ENCODE measurements at regions not wholly inside any gene's neighbourhood (a gene's known extent, or its start where the extent isn't known, plus 50 kb on each side); places are given as distances from the start of the nearest gene placed in this dataset.

DNA sequence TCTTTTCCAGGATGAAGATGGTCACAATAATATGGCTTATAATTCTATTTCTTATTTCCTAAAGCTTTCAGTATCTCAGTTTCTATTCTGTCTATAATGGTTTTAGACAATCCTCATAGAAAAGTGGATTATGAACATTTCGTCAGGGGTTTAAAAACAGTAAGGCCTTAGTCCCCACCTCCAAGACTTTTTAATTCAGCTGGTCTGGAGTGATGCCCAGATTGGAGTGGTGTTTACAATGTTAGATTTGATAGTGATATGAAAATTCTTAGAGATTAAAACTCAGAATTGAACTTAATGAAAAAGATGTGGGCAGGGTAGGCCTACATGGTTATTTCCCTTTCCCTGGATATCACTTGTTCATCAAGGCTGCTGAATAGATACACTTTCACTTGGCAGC lies 1238.3 kb downstream of the SORCS3 start:
- DNase-seq (ENCODE audit: low spot score) = no peak

DNA sequence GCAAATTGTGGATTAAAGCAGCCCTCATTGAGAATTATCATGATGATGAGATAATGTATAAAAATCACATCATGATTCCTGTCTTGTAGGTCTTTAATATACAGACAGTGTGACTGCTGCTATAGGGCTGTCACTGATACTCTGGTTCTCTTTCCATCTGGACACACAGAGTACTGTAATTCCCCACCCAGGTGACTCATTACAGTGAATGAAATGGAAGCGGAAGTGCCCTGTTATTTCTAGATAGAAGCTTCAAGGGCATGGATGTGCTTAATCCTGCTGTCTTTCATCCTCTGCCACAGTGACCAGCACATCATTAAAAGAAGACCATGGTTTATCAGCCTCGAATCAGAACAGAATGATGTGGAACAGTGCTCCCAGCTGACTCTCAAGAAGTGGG lies 1234.0 kb downstream of the SORCS3 start:
- no peak for DNase-seq (ENCODE audit: low spot score)

DNA sequence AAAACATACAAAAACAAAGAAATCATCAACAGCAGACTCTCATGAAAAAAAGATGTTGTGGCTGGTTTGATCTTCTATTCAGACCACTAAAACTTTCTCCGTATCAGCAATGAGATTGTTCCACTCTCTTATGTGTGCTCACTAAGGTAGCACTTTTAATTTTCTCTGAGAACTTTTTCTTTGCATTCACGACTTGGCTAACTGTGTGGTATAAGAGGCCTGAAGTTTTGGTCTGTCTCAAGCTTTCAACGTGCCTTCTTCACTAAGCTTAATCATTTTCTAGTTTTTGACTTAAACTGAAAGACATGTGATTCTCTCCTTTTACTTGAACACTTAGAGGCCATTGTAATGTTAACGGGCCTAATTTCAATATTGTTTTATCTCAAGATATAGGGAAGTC lies 1231.6 kb downstream of the SORCS3 start:
- no peak for DNase-seq (ENCODE audit: low spot score)

DNA sequence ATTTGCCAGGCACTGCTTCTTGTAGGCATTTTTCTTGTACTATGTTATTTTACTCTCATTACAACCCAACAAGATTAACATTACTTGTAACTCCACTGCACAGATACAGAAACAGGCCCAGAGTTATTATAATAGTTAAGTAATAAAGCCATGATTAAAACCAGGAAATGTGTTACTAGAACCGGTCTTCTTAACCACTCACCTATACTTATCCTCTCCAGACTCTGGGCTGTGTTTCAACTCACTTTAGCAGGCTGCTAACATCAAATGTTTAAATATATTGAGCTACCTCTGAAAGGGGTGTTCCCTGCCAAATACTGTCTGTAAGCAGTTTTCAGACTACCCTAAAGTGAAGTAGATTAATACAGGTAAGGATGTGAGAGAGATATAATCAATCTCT lies 1227.8 kb downstream of the SORCS3 start:
- DNase-seq (ENCODE audit: low spot score) = no peak

DNA sequence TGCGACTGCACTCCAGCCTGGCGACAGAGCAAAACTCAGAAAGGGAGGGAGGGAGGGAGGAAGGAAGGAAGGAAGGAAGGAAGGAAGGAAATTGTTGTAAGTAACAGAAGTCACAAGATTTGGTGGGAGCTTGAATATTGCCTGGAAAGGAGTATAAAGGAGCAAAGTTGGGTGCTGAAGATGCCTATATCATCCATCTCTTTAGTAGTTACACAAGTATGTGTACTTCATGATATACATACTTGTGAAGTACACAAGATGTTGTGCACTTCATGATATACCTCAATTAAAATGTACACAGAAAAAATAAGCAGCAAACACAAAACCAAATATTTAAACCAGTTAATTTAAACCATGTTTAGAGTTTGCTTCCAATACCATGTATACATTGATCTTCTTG lies 1223.8 kb downstream of the SORCS3 start:
- DNase-seq (ENCODE audit: low spot score) = no peak

DNA sequence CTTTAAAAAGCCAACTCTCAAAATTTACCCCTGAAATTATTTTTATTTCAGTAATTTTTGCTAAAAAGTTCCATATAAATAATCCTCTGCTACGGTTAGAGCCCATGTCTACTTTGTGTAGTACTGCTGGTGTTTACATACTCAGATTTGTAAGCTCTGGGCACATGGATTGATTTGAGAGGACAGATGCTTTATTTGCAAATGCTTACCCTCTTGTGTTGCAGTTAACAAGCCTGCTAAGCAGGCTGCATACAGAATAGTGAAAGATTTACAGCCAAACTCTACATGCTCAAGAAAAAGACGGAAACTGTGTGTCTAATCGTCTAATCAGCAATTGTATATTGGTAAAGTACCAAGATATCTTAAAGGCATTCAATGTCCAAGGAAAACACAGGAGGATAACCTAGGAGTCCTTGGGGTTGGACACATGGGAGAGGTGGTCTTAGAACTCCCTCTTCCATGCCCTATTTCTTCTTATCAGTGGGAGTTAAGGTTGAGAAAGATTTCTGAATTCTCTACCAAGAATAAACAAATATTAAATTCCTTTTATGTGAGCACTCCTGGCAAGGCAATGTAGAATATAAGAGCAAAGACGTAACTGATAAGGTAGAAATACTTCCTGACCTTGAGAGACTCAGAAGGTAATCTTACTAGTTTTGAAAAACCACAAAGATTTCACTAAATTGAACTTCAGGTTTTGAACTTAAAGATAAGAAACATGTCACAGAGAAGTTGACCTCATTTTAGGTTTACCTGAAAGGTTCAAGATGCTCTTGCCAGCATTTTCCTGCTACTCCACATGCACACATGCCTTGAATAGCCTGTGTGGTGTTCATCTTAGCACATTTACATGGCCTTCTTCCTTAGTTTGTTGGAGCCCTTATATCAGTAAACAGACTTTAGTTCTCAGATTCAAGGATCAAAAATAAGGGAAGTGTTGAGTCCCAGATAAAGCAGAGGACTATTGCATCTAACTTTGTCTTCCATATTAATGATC lies 1216.5 kb downstream of the SORCS3 start:
- no peak for DNase-seq (ENCODE audit: low spot score)

DNA sequence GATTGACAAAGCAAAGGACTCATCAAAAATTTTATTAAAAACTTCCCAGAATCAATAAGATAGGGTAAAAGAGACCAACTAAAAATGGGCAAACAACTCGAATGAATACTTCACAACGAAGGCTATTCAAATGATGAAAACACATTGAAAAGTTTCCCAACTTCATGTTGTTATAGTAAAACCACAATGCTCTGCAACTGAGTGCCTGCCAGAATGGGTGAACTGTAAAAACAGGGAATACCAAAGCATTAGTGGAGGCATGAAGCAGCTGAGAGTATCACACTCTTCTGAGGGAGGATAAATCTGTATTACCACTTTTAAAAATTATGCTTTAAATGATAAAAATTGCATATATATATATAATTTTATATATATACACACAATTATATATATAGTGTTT lies 1214.7 kb downstream of the SORCS3 start:
- DNase-seq (ENCODE audit: low spot score) = no peak

DNA sequence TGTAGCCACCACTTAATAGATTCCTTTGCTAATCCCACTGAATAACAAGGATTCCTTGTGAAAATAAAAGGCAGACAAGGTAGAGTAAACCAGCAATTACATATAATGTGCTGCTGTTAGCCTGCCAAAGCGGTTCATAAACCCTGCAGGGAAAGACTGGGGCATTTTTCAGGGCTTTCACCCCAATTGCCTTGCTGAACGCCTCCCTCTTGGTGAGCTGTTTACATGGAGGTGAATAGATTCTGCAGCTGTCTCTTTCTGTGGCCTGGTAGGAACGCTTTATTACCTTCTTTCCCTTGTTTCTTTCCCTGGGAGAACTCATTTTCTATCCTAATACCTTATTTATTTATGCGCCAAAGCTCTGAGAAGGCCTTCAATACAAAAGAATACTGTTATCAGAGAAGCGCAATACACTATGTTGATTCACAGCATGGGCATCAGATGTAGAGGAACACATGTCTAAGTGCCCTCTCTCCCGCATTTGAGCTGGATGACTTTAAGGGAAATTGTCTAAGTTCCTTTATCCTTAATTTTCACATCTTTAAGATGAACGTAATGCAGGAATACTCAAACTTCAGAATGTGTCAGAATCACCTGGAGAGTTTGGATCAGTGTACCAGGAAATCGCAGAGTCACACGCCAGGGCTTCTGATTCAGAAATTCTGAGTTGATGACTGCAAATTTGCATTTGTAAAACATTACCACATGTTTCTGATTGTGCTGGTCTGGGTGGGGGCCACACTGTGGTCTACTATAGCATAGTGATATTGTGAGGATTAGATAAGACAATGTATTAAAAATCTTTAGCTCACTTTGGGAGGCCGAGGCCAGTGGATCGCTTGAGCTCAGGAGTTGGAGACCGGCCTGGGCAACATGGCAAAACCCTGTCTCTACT lies 1203.8 kb downstream of the SORCS3 start:
- DNase-seq (ENCODE audit: low spot score) = no peak

DNA sequence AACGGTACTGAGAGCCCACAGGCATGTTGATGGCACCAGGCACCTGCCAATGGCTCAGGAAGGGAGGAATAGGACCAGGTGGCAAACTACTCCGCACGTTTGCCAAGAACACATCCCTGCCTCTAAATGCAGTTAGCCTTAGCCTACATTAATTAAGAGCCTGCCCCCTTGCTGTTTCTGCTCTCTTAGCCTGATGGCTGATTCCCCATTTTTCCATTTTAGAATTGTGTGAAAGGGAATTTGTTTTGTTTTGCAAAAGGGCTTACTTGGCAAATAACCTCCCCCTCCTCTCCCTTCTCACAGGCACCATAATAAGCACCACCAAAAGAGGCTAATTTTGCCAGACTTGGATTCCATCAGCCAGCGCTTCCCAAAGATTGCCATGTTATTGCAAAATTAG lies 1203.2 kb downstream of the SORCS3 start:
- DNase-seq (ENCODE audit: low spot score) = no peak

DNA sequence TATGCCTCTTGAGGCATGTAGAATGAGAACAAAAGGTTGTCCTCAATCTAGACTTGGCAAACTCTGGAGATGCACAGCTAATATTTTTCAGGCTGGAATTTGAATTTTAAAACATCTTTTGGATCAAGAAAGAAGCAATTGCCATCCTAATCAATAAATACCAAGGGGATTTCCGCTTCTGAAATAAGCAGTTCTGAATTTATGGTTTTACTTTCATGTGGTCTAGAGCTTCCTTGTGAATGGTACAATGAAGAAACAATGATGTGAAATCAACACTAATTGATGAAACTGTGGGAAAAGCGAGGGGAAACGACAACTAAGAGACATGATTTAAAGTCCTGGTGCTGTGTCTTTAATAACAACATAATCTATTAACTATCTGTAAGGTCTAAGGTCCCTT lies 1202.7 kb downstream of the SORCS3 start:
- DNase-seq (ENCODE audit: low spot score) = no peak

DNA sequence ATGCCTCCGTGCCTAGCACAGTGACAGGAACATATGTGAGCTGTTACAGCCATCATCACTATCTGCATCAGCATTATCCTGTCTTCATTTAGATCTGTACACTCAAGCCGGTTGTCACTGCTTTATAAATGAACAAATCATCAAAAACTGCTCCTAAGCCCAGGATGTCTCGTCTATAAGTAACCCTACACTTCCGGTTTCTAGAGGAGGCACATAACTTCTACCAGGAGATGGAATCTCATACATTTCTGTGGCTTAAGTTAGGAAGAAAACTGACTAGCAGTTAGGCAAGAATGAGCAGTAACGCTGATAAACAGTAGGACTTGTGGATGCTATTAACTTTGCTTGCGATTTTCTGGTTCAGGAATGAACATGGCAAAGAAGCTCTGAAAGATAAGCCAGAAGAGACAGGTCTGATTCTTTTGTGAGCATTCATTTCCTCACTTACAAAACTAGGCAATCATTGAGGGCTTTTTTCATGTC lies 1199.2 kb downstream of the SORCS3 start:
- no peak for DNase-seq (ENCODE audit: low spot score)

DNA sequence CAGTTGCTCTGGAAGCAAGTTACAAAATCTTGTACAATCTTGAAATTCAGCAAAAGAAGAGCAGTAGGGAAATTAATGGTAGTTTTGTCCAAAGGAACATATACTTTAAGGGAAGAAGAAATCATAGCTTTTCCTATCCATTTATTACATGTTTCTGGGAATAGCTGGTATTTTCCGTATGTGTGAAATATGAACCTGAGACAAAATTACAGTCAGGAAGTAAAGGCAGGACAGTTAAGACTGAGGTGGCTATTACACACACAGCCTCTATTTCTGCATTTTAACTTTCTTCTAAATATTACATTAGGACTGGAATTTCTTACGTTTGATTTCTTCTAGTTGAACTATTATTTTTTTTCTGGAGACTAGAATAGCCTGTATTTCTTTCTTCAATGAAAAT lies 1197.3 kb downstream of the SORCS3 start:
- DNase-seq (ENCODE audit: low spot score) = no peak

DNA sequence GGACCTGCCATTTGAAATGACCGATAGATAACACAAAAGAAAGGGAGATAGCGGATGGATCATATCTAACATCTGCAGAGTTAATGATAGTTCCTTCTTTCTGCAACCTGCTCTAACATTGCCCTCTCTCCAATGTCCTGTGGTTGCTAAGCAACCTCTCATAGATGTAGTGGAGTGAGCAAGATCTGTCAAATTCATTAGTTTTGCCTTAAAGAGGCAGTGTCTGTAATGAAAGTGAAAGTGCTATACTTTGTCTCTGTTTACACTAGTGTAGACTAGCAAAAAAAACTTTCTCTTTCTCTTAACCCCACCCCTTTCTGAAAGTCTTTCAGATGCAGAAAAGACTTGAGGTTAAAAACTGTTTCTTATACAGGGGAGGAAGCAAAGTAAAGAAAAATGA lies 1196.9 kb downstream of the SORCS3 start:
- peak; percentile 0 for DNase-seq (ENCODE audit: low spot score)

DNA sequence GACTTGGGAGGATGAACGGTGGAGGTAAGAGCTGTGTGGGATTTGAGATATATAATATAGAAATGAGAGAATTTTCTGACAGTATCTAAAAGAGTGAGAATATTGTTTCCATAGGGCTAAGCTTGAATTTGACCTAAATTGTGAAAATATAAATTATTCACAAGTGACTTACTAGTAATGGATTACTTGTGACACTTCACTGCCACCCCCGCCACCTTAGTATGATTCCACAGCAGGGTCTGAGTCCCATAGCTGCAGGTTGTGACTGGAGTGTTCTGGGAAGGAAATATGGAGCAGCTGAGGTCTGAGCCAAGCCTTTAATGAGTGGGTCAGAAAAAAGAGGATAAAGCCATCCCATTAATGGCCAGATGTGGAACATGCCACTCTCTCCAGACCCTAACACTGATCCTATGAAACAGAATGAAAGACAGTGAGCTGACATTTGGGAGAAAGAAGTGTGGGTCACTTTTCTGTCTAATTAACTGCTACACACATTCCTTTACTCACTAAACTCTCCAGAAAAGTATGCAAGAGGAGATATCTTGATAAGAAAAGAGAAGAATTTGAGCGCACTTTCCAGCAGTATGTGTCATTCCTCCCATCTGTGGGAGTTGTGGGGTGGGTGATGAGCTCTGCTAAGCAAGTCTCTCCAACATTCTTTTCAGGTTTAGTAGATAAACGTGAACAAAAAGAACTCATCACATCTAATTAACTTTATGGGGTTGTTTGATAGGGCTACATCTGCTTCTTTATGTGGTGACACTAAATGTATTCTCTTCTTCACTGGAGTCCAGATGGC lies 1193.4 kb downstream of the SORCS3 start:
- DNase-seq (ENCODE audit: low spot score) = no peak

DNA sequence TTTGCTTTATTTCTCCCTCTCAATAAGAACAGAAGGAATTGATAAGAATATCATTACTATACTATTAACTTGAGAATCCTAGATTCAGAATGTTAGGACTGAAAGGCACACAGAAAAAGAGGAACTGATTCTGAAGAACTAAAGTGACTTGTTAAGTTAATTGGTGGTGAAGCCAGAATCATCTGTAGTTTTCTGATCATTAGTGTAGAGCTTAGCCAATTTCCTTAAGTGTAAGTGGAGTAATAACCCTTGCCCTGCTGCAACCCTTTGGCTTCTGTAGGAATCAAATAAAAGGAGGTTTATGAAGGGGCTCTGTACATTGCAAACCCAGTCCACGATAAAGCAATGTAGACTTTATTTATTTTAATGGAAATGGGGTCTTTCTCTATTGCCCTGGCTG lies 1186.0 kb downstream of the SORCS3 start:
- DNase-seq (ENCODE audit: low spot score) = no peak

DNA sequence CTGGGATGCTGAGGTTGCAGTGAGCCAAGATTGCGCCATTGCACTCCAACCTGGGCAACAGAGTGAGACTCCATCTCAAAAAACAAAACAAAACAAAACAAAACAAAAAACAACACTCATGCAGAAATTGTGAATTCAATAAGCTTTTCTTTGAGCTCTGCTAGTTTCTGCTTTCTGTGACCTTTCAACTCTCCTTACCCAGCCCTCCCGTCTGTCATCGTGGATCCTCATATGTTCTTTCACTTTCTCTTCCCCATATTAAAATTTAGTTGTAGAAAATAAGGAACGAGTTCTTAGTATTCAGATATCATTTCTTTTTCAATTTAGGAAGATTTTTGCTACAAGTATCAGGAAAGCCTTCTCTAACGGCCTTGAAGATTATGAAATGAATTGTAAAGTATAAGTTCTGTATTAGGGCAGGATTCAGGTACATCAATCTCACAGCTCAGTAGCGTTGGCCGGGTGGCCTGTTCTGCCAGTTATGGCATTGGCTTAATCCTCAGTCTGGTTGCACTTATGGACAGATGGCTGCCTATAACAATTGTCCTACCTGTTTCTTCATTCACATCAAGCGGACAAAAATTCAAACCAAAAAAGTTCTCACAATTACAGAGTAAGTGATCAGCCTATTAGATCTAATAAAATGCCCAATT lies 1167.0 kb downstream of the SORCS3 start:
- DNase-seq (ENCODE audit: low spot score) = no peak

DNA sequence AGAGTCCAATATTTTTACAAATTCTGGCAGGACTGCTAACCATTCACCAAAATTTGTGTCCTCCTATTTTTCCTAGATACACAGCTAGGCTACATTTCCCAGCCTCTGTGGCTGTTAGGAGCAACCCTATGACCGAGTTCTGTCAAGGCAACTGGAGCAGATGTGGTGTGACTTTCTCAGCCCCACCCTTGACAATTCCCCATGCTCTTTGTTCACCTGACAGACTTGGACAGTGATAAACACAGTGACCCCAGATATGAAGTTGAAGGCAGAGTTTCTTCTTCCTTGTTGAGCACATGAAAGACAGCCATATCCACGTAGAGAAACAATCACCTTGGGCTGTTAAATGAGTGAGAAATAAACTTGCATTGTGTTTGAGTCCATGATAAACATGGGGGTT lies 1162.1 kb downstream of the SORCS3 start:
- no peak for DNase-seq (ENCODE audit: low spot score)

DNA sequence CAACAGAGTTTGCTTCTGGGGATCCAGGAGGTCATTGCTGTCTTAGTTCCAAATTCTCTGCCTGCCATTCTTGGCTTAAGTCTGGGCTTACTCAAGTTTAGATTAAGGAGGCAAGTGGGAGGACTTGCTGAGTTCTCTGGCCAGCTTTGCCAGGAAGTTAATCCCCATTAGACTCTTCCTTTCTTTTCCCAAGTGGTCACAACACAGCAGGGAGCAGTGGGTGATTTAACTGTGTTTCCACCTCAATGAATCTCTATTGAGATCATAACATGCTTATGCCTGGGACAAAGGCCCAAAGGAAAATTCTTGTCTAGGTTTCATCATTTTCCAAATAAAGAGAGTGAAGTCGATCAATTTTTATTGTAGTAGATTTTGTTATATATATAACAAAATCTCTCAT lies 1159.6 kb downstream of the SORCS3 start:
- no peak for DNase-seq (ENCODE audit: low spot score)

DNA sequence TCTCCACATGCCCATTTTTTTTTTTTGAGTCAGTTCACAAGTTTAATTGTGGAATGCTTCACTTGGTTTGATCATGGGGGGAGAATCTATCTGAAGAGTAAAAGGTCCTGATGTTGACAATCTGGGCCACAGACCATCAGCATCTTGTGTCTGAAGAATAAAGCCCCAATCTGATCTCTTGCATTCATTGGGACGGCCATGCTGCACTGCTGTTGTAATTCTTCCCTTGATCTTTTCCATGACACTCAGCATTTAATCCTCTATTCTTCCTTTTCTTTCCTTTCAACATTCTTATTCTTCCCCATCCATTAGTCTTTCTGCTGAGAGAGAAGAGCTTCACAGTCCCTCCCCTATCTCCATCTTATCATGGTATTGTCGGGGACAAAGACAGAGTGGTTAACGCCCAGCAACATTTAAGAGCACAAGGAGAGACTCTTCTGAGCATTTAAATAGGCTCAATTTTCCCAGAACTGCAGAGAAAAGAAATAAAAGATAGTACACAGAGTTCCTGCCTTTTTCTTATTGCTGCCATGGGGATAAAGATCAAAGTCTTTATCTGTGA lies 1157.3 kb downstream of the SORCS3 start:
- no peak for DNase-seq (ENCODE audit: low spot score)

DNA sequence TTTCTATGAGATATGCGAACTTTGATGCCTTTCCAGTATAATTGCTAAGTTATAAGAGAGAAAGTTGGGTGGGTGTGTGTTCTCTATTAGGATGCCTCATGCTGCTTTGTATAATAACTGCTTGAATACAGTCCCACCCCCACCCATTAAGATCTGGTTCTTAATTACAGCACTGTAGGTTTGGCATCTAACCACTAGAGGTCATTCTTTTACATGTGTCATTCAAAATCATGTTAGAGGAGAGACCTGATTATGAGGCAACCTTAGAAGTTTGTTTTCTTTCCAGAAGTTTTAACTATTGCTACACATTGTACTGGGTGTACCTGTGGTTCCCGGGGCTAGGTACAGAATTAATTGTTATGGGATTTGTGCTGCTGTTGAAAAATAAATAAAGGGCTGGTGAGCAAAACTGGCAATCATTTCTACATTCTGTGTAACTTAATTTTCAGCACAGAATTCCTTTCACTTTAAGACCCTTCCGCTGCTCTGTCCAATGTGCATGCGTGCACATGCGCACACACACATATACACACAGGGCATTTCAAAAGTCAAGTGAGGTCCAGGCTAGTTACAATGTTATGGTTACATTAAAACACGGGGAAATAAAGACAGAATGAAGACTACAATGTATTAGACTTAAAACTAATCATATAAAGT lies 1156.3 kb downstream of the SORCS3 start:
- DNase-seq (ENCODE audit: low spot score) = peak; percentile 26

DNA sequence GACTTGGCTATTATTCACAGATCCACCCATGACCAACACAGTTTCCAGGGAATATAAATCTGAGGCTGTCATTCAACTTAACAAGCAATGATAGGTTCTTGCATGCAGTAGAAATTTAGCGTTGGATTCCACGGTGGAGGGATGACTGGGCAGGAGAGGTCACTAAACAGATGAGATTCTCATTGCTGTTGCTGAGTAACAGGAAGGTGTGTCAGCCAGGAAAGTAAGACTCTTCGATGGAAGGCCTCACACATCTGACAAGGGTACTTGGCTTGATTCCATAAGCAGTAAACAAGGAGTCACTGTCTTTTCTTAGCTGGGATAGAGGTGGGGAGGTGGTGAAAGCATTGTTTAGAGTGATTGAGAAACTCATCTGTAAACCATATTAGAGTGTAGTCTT lies 1152.0 kb downstream of the SORCS3 start:
- DNase-seq (ENCODE audit: low spot score) = no peak
